HEK293 (cell line): ENCODE measurements at regions not wholly inside any gene's neighbourhood (a gene's known extent, or its start where the extent isn't known, plus 50 kb on each side); places are given as distances from the start of the nearest gene placed in this dataset.

Experiments
- CTCF ChIA-PET: fragments of 350-600 bp; formaldehyde crosslinking; extraction: SDS; loops from one replicate; lab custom pipeline; 2021; ENCODE audit warnings: antibody characterized with exemption; lab: Yijun Ruan, JAX
- POLR2A ChIA-PET: fragments of 300-600 bp; formaldehyde crosslinking; extraction: SDS; loops from one replicate; lab custom pipeline; 2020; ENCODE audit warnings: antibody characterized with exemption, inconsistent platforms; lab: Yijun Ruan, JAX
- H3K27ac ChIP-seq: fragments of 200-500 bp; sonication (Bioruptor generic); 2 replicates; pipeline ENCODE4 v1.5.1; 2014; ENCODE audit warnings: low read depth, low read length, control low read depth, inconsistent platforms; ENCODE audit errors: extremely low read depth
- H3K36me3 ChIP-seq, 2 experiments: fragments of 200-500 bp in 1 of 2; sonication (Bioruptor generic) in 1 of 2; 1 replicate in 1 of 2; 2 replicates in 1 of 2; pipeline ENCODE4 v1.5.1; 2014 to 2017; ENCODE audit warnings: inconsistent platforms in 2 of 2, low read length in 2 of 2; ENCODE audit not compliant: control insufficient read depth in 2 of 2, insufficient read depth in 1 of 2
- H3K4me1 ChIP-seq: fragments of 200-500 bp; sonication (Bioruptor generic); 2 replicates; pipeline ENCODE4 v1.5.1; 2014; ENCODE audit warnings: mild to moderate bottlenecking, low read length, inconsistent platforms; ENCODE audit not compliant: control insufficient read depth, insufficient read depth
- H3K4me3 ChIP-seq: 2 replicates; pipeline ENCODE4 v1.5.1; 2011; ENCODE audit warnings: low read depth, mild to moderate bottlenecking, control low read depth, low read length, moderate library complexity
- H3K9me3 ChIP-seq: fragments of 200-500 bp; sonication (Bioruptor generic); 2 replicates; pipeline ENCODE4 v1.5.1; 2014; ENCODE audit warnings: low read depth, low read length, inconsistent platforms; ENCODE audit not compliant: control insufficient read depth, insufficient read depth
- PBX3 ChIP-seq: sonication (generic); formaldehyde crosslinking; IDR thresholded peaks from 2 replicates; pipeline ENCODE4 v1.8.1; 2022; ENCODE audit warnings: mild to moderate bottlenecking, moderate library complexity, missing genetic modification reagents
- TSHZ1 ChIP-seq: fragments of 450-650 bp; formaldehyde crosslinking; IDR thresholded peaks from 2 replicates; pipeline ENCODE4 v1.5.1; 2016; ENCODE audit warnings: missing biosample characterization, missing genetic modification characterization, borderline replicate concordance
- ZBTB1 ChIP-seq: fragments of 450-650 bp; formaldehyde crosslinking; IDR thresholded peaks from 2 replicates; pipeline ENCODE4 v1.5.1; 2016; ENCODE audit warnings: missing biosample characterization, missing genetic modification characterization
- ZFP37 ChIP-seq: fragments of 450-650 bp; formaldehyde crosslinking; IDR thresholded peaks from 2 replicates; pipeline ENCODE4 v1.5.1; 2016; ENCODE audit warnings: missing biosample characterization, missing genetic modification characterization
- ZNF292 ChIP-seq: fragments of 450-650 bp; formaldehyde crosslinking; IDR thresholded peaks from 2 replicates; pipeline ENCODE4 v1.5.1; 2016; ENCODE audit warnings: low read depth, missing biosample characterization, missing genetic modification characterization, borderline replicate concordance
- ZNF362 ChIP-seq: fragments of 450-650 bp; formaldehyde crosslinking; IDR thresholded peaks from 2 replicates; pipeline ENCODE4 v1.5.1; 2016; ENCODE audit warnings: missing biosample characterization, missing genetic modification characterization
- ZNF473 ChIP-seq: fragments of 450-650 bp; formaldehyde crosslinking; IDR thresholded peaks from 2 replicates; pipeline ENCODE4 v1.5.1; 2017; ENCODE audit warnings: missing biosample characterization, missing genetic modification characterization
- ZNF596 ChIP-seq: fragments of 450-650 bp; IDR thresholded peaks from 2 replicates; pipeline ENCODE4 v1.5.0; 2018; ENCODE audit warnings: missing biosample characterization, mild to moderate bottlenecking, missing genetic modification characterization, moderate library complexity
- ZNF645 ChIP-seq: fragments of 450-650 bp; formaldehyde crosslinking; IDR thresholded peaks from 2 replicates; pipeline ENCODE4; 2016; ENCODE audit warnings: missing biosample characterization, missing genetic modification characterization
- ZNF692 ChIP-seq: fragments of 450-650 bp; formaldehyde crosslinking; IDR thresholded peaks from 2 replicates; pipeline ENCODE4 v1.5.1; 2016; ENCODE audit warnings: missing biosample characterization, missing genetic modification characterization

GRCh38 chr6:125596020-125596419 lies 153.4 kb upstream of the HEY2 start:
- POLR2A ChIA-PET = no interaction called here

More at GRCh38 chr6:125596020-125596419, 153.4 kb upstream of the HEY2 start:
- TF ChIP-seq TSHZ1 (tag by site-specific recombination) (no peak), ZNF596 (tag by site-specific recombination) (no peak), ZBTB1 (tag by site-specific recombination) (no peak), PBX3 (no peak), ZNF473 (tag by site-specific recombination) (no peak), ZNF645 (tag by site-specific recombination) (no peak), ZNF692 (tag by site-specific recombination) (no peak), ZNF292 (no peak), ZNF362 (tag by site-specific recombination) (no peak), ZFP37 (tag by site-specific recombination) (no peak)
- CTCF ChIA-PET = no interaction called here
- peaks cover 4% of the 10 kb centered on the region; the same call in 1 of the 2 replicates for H3K4me1 ChIP-seq
- H3K27ac ChIP-seq = no peak overlapping the region
- H3K9me3 ChIP-seq = no peaks in the 10 kb centered on the region
- H3K4me3 ChIP-seq = no peak overlapping the region
- H3K36me3 ChIP-seq = no peaks in the 10 kb centered on the region
